ENCODE measurements at regions not wholly inside any gene's neighbourhood (a gene's known extent, or its start where the extent isn't known, plus 50 kb on each side); places are given as distances from the start of the nearest gene placed in this dataset.

GRCh38 chr15:81481346-81481745, 107.3 kb upstream of the TMC3 start:
- ChIA-PET CTCF (interaction anchor here (0.7 to 2.7 kb wide), 16 partner anchors 9 to 717 kb away, joined by 3 to 20 read pairs (median 5); no protein-coding TSS in a partner anchor), POLR2A (no interaction called here)
- no peak overlapping the region for H2AFZ ChIP-seq (ENCODE audit: low read depth, low read length)

More at GRCh38 chr15:81481346-81481745, 107.3 kb upstream of the TMC3 start:
- no peaks in the 10 kb centered on the region for H4K20me1 ChIP-seq (replicated peaks; ENCODE audit: control insufficient read depth, extremely low read depth, insufficient read depth, low read length)
- no peak for FAIRE-seq
- no TSS peak for BruUV-seq (replicated peaks)
- peaks cover 6% of the 10 kb centered on the region for H3K4me1 ChIP-seq (ENCODE audit: control insufficient read depth, extremely low read depth, insufficient read depth, low read length)
- H3K27ac ChIP-seq (ENCODE audit: insufficient read depth, low read depth, low read length): no peak overlapping the region
- H3K4me2 ChIP-seq (ENCODE audit: insufficient read depth, low read length): no peak overlapping the region
- no peaks in the 10 kb centered on the region for H3K27me3 ChIP-seq (ENCODE audit: control insufficient read depth in 2 of 2, insufficient read depth in 2 of 2, low read length in 2 of 2)
- intact Hi-C loops (cut with micrococcal nuclease): loop anchor here (2.0 to 5.0 kb wide), 3 partner anchors 49 to 661 kb away; no protein-coding TSS in a partner anchor
- no peak overlapping the region for H3K4me3 ChIP-seq (replicated peaks in 1 of 3; ENCODE audit: insufficient read depth in 1 of 3, low read depth in 1 of 3, low read length in 3 of 3)
- no peaks in the 10 kb centered on the region for H3K36me3 ChIP-seq (ENCODE audit: control insufficient read depth in 2 of 2, extremely low read depth in 1 of 2, insufficient read depth in 2 of 2, low read length in 2 of 2)
- no peaks in the 10 kb centered on the region for H3K9me1 ChIP-seq (replicated peaks; ENCODE audit: control insufficient read depth, extremely low read depth, insufficient read depth, low read length)
- no peaks in the 10 kb centered on the region for H3K9me3 ChIP-seq (replicated peaks; ENCODE audit: control insufficient read depth, insufficient read depth, low read length)
- dilution Hi-C loops (cut with MboI; ENCODE audit: extremely low pct_ligation_motif_present, low sequenced_read_pairs): no loop called here
- no peak for DNase-seq (ENCODE audit: low read depth, low spot score)
- no peak overlapping the region for H3K9ac ChIP-seq (replicated peaks; ENCODE audit: extremely low read depth, insufficient read depth, low read length)
- no peaks in the 10 kb centered on the region for H3K79me2 ChIP-seq (ENCODE audit: control insufficient read depth, insufficient read depth, low read length)
- TF ChIP-seq MAX (IDR thresholded peaks at IDR 0.05; ENCODE audit: insufficient read depth, insufficient read length): no peak
- no peak for TF ChIP-seq POLR2AphosphoS5 (IDR thresholded peaks at IDR 0.05; ENCODE audit: insufficient read depth, low read depth, low read length)
- TF ChIP-seq MYC (IDR thresholded peaks at IDR 0.05; ENCODE audit: low read depth, low read length): no peak
- no peak for TF ChIP-seq EZH2 (IDR thresholded peaks at IDR 0.05; ENCODE audit: borderline replicate concordance, low read depth, low read length, severe bottlenecking)
- TF ChIP-seq POLR2A (IDR thresholded peaks at IDR 0.05; ENCODE audit: low read depth, low read length): no peak
- no peak for TF ChIP-seq CTCF (IDR thresholded peaks at IDR 0.05; ENCODE audit: extremely low read depth in 1 of 2, insufficient read depth in 1 of 2, low read depth in 1 of 2, low read length in 2 of 2)
- no peak for TF ChIP-seq FOS (IDR thresholded peaks at IDR 0.05; ENCODE audit: borderline replicate concordance, insufficient read depth, low read length)
- no peak for TF ChIP-seq GATA2 (IDR thresholded peaks at IDR 0.05; ENCODE audit: insufficient read depth, insufficient read length, low read depth, low read length)
